Esophagus muscularis mucosa (tissue), 3 donors: ENCODE measurements at regions not wholly inside any gene's neighbourhood (a gene's known extent, or its start where the extent isn't known, plus 50 kb on each side); places are given as distances from the start of the nearest gene placed in this dataset.

ENCODE experiments used
- POLR2A ChIP-seq: fragments of 450-650 bp; IDR thresholded peaks from one replicate; pipeline ENCODE4 v1.6.1; 2017; ENCODE audit warnings: antibody characterized with exemption, moderate library complexity, mild to moderate bottlenecking, low read depth
- TF ChIP-seq, protein P1 (sequence below), 3 experiments: fragments of 200-600 bp in 2 of 3; fragments of 450-650 bp in 1 of 3; sonication (generic) in 2 of 3; IDR thresholded peaks; one replicate each; pipeline ENCODE4 v1.5.1; 2017 to 2019; ENCODE audit warnings: antibody characterized with exemption in 3 of 3, mild to moderate bottlenecking in 2 of 3, moderate library complexity in 1 of 3

DNA sequence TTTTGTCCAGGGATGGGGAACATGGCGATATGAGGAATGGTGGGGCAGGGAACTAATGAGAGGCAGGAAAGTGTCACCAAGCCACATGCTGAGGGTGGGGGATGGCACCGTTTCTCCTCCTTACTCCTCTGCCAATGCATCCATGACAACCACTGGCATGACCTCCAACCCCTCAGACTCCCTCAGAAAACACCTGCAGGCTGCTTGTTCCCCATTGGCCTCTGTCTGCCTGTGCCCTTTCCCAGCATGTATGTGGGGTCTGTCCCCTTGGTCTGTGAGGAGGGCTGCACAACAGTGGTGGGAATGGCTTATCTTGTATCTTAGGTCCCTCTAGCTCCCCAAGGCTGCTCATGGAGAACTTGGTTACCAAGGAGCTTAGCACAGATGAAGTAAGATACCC lies 137.2 kb upstream of the NGF start:
- TF ChIP-seq, protein P1, sequence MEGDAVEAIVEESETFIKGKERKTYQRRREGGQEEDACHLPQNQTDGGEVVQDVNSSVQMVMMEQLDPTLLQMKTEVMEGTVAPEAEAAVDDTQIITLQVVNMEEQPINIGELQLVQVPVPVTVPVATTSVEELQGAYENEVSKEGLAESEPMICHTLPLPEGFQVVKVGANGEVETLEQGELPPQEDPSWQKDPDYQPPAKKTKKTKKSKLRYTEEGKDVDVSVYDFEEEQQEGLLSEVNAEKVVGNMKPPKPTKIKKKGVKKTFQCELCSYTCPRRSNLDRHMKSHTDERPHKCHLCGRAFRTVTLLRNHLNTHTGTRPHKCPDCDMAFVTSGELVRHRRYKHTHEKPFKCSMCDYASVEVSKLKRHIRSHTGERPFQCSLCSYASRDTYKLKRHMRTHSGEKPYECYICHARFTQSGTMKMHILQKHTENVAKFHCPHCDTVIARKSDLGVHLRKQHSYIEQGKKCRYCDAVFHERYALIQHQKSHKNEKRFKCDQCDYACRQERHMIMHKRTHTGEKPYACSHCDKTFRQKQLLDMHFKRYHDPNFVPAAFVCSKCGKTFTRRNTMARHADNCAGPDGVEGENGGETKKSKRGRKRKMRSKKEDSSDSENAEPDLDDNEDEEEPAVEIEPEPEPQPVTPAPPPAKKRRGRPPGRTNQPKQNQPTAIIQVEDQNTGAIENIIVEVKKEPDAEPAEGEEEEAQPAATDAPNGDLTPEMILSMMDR (IDR thresholded peaks at IDR 0.05) = no peak
- TF ChIP-seq POLR2A = no peak
